Neuronal stem cell (in vitro differentiated cells): ENCODE measurements at regions not wholly inside any gene's neighbourhood (a gene's known extent, or its start where the extent isn't known, plus 50 kb on each side); places are given as distances from the start of the nearest gene placed in this dataset.
"Not testable (repeated sequence)": the region's sequence is repeated elsewhere in the genome, so short reads cannot be mapped to it uniquely, and the experiment has no call there.

Experiments used
- DNase-seq: peaks from one replicate; pipeline ENCODE4 v3.0.0-alpha.2; 2013; ENCODE audit warnings: low spot score
- H2AFZ ChIP-seq: one replicate; pipeline ENCODE4 v1.6.1; 2013; ENCODE audit warnings: mild to moderate bottlenecking, low read length, inconsistent platforms
- H2AK5ac ChIP-seq: 2 replicates; pipeline ENCODE4 v1.6.1; 2013; ENCODE audit warnings: low read depth, mild to moderate bottlenecking, inconsistent platforms, low read length, moderate library complexity, mixed read lengths
- H2BK120ac ChIP-seq: 2 replicates; pipeline ENCODE4 v1.6.1; 2013; ENCODE audit warnings: low read depth, mild to moderate bottlenecking, inconsistent platforms, low read length, moderate library complexity, mixed read lengths
- H2BK12ac ChIP-seq: one replicate; pipeline ENCODE4 v1.6.1; 2013; ENCODE audit warnings: low read length, inconsistent platforms
- H2BK15ac ChIP-seq: 2 replicates; pipeline ENCODE4 v1.6.1; 2013; ENCODE audit warnings: mild to moderate bottlenecking, low read length, inconsistent platforms, mixed read lengths
- H2BK5ac ChIP-seq: one replicate; pipeline ENCODE4 v1.6.1; 2013; ENCODE audit warnings: inconsistent platforms, mild to moderate bottlenecking, low read length, moderate library complexity
- H3K14ac ChIP-seq: one replicate; pipeline ENCODE4 v1.6.1; 2013; ENCODE audit warnings: low read length, inconsistent platforms
- H3K18ac ChIP-seq: 2 replicates; pipeline ENCODE4 v1.6.1; 2013; ENCODE audit warnings: low read length, inconsistent platforms
- H3K23ac ChIP-seq: 2 replicates; pipeline ENCODE4 v1.6.1; 2013; ENCODE audit warnings: low read depth, mild to moderate bottlenecking, mixed read lengths, low read length, inconsistent platforms; ENCODE audit not compliant: poor library complexity
- H3K27ac ChIP-seq: replicated peaks from 3 replicates; pipeline ENCODE4 v1.5.1; 2013; ENCODE audit warnings: low read length, inconsistent platforms
- H3K27me3 ChIP-seq, 3 experiments: 2 replicates each; pipeline ENCODE4 v1.6.1; 2013; ENCODE audit warnings: low read length in 3 of 3, mild to moderate bottlenecking in 2 of 3, inconsistent platforms in 1 of 3, low read depth in 1 of 3, mixed read lengths in 1 of 3, moderate library complexity in 1 of 3; ENCODE audit not compliant: control insufficient read depth in 3 of 3, insufficient read depth in 3 of 3
- H3K36me3 ChIP-seq, 2 donors: replicated peaks in 1 of 2; 2 replicates each; pipeline ENCODE4 v1.6.1; 2013; ENCODE audit warnings: low read length in 2 of 2; ENCODE audit not compliant: control insufficient read depth in 2 of 2, insufficient read depth in 2 of 2
- H3K4ac ChIP-seq: 2 replicates; pipeline ENCODE4 v1.6.1; 2013; ENCODE audit warnings: inconsistent platforms, mild to moderate bottlenecking, low read length, moderate library complexity
- H3K4me1 ChIP-seq, 2 donors: 1 replicate in 1 of 2; 2 replicates in 1 of 2; pipeline ENCODE4 v1.6.1; 2013; ENCODE audit warnings: low read length in 2 of 2, low read depth in 1 of 2; ENCODE audit not compliant: control insufficient read depth in 2 of 2, insufficient read depth in 1 of 2
- H3K4me2 ChIP-seq: one replicate; pipeline ENCODE4 v1.6.1; 2013; ENCODE audit warnings: mild to moderate bottlenecking, low read length, inconsistent platforms; ENCODE audit not compliant: insufficient read depth, poor library complexity, severe bottlenecking
- H3K4me3 ChIP-seq, 2 donors: 2 replicates each; pipeline ENCODE4 v1.5.1; 2013; ENCODE audit warnings: low read length in 2 of 2, mild to moderate bottlenecking in 2 of 2, inconsistent platforms in 1 of 2, moderate library complexity in 1 of 2
- H3K79me1 ChIP-seq: one replicate; pipeline ENCODE4 v1.6.1; 2013; ENCODE audit warnings: low read depth, mild to moderate bottlenecking, inconsistent platforms, low read length, moderate library complexity
- H3K9ac ChIP-seq: one replicate; pipeline ENCODE4 v1.6.1; 2013; ENCODE audit warnings: mild to moderate bottlenecking, low read depth, low read length, inconsistent platforms; ENCODE audit not compliant: poor library complexity
- H3K9me3 ChIP-seq, 2 donors: replicated peaks in 1 of 2; 2 replicates each; pipeline versions ENCODE3 to v1.6.1; 2013; ENCODE audit warnings: low read length in 2 of 2, mild to moderate bottlenecking in 2 of 2, inconsistent platforms in 1 of 2, low read depth in 1 of 2, mixed read lengths in 1 of 2, moderate library complexity in 1 of 2; ENCODE audit not compliant: control insufficient read depth in 2 of 2, insufficient read depth in 1 of 2
- H4K8ac ChIP-seq: one replicate; pipeline ENCODE4 v1.6.1; 2013; ENCODE audit warnings: low read depth, mild to moderate bottlenecking, inconsistent platforms, low read length, moderate library complexity
- H4K91ac ChIP-seq: one replicate; pipeline ENCODE4 v1.6.1; 2013; ENCODE audit warnings: low read length, low read depth, mild to moderate bottlenecking, inconsistent platforms; ENCODE audit not compliant: poor library complexity
- WGBS, 2 donors: extraction: QIAGEN DNeasy Blood & Tissue Kit; methylation state at CpG; one replicate each; pipeline ENCODE4 v1.1.7; 2013; ENCODE audit warnings: missing lambda C conversion rate in 2 of 2, mixed read lengths in 1 of 2; ENCODE audit not compliant: insufficient read length in 2 of 2, insufficient replicate concordance in 1 of 2; ENCODE audit errors: extremely low coverage in 2 of 2; 5-methylcytosine and 5-hydroxymethylcytosine counted together

DNA sequence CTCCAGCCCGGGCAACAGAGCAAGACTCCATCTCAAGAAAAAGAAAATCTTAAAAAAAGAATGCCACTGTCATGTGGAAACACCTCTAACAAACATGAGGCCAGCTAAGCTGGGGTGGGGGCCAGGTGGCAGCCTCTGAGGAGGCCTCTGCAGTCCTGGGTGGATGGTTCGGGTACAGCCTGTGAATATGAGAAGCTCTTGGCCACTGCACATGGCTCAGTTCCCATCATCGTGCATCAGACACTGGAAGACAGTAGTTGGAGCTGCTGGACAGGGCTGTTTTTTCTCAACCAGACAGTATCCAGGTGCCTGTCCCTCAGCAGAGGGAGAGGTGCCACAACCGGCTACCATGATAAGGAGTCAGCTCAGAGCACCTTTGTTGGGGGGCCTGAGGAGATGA is 67.9 kb upstream of the PLGLB2 start:
- not testable (repeated sequence) for H3K4ac ChIP-seq, H2AK5ac ChIP-seq, H3K4me2 ChIP-seq, H3K9ac ChIP-seq, H3K27ac ChIP-seq, DNase-seq, H3K4me3 ChIP-seq, H3K18ac ChIP-seq, H3K79me1 ChIP-seq, H3K36me3 ChIP-seq, H2BK12ac ChIP-seq, H4K8ac ChIP-seq, H2BK5ac ChIP-seq, H3K14ac ChIP-seq, H2AFZ ChIP-seq, H3K23ac ChIP-seq, H3K4me1 ChIP-seq, H2BK15ac ChIP-seq, H3K27me3 ChIP-seq, H4K91ac ChIP-seq, H2BK120ac ChIP-seq, H3K9me3 ChIP-seq
- WGBS, 2 donors, result no CpG with 5 or more reads among the region's 4 CpGs

DNA sequence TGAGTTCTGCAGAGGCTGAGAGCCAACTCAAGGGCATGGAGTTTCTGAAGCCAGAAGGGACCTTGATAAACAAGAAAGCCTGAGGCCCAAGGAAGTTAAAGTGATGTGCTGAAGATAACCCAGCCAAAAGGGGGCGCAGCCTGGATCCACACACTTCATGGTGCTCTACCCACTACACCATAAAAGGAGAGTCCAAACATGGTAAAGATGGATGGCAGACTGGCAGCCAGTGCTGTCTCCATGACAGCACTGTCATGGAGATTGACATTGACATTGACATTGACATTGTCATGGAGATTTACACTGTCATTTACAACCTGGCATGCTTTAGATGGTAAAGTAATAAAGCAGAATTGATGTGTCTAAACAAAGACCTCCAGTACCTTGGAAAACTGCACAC is 67.2 kb upstream of the PLGLB2 start:
- no CpG with 5 or more reads among the region's 1 CpG for WGBS, 2 donors
- not testable (repeated sequence) for H3K79me1 ChIP-seq, H2AFZ ChIP-seq, H2BK15ac ChIP-seq, H4K8ac ChIP-seq, H2AK5ac ChIP-seq, H3K27ac ChIP-seq, DNase-seq, H2BK120ac ChIP-seq, H3K4me1 ChIP-seq, H3K4me3 ChIP-seq, H3K23ac ChIP-seq, H3K4ac ChIP-seq, H3K36me3 ChIP-seq, H3K4me2 ChIP-seq, H4K91ac ChIP-seq, H2BK5ac ChIP-seq, H2BK12ac ChIP-seq, H3K18ac ChIP-seq, H3K27me3 ChIP-seq, H3K14ac ChIP-seq, H3K9ac ChIP-seq, H3K9me3 ChIP-seq

DNA sequence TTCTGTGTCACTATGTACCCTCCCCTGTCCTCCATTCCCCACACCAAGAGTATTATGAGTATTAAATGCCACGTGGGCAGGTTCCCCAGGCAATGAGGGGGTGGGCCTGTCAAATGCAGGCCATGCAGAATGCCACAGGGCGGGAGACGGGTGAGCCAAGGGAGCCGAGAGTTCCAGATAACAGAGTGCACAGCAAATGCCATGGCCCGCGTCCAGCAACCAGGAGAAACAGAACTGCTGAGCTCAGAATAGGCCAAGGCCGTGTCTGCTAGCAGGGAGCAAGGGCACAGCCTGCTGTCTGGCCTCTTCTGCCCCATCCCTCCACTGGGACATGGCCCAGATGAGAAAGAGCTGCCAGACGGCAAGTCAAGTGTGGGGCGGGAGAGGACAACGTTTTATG is 64.4 kb upstream of the PLGLB2 start:
- not testable (repeated sequence) for H3K27ac ChIP-seq, H3K27me3 ChIP-seq, H3K36me3 ChIP-seq, H3K14ac ChIP-seq, H3K23ac ChIP-seq, H2BK12ac ChIP-seq, H3K79me1 ChIP-seq, H3K9me3 ChIP-seq, H3K4me3 ChIP-seq, H3K4me2 ChIP-seq, H3K9ac ChIP-seq, H4K91ac ChIP-seq, H2AFZ ChIP-seq, H2AK5ac ChIP-seq, H3K18ac ChIP-seq, H4K8ac ChIP-seq, H3K4me1 ChIP-seq, H2BK15ac ChIP-seq, H2BK5ac ChIP-seq, DNase-seq, H2BK120ac ChIP-seq, H3K4ac ChIP-seq
- WGBS, 2 donors, result no CpG with 5 or more reads among the region's 10 CpGs

DNA sequence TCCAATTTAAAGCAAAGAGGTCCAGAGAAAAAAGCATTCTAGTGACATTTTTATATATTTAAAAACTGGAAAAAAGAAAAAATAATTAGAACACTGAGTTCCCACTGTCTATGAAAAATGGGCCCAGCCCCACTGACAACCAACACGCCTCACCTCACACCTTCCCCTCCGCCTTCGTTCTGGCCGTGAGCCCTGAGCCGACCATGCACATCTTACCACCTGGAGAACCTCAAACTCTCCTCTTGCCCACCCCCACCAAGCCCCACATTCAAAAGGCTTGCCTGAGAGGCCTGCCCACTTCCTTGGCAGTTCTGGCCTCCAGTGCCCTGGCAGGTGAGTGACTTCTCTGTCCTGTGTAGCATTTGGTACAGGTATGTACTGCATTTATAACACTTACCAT is 63.9 kb upstream of the PLGLB2 start:
- not testable (repeated sequence) for H3K4ac ChIP-seq, H3K27me3 ChIP-seq, H2BK12ac ChIP-seq, H3K4me2 ChIP-seq, H2BK15ac ChIP-seq, H3K27ac ChIP-seq, H4K8ac ChIP-seq, H2AFZ ChIP-seq, H3K23ac ChIP-seq, H3K14ac ChIP-seq, H2AK5ac ChIP-seq, H3K79me1 ChIP-seq, H3K36me3 ChIP-seq, H2BK5ac ChIP-seq, H4K91ac ChIP-seq, H3K9ac ChIP-seq, H3K4me3 ChIP-seq, H3K9me3 ChIP-seq, H3K18ac ChIP-seq, H2BK120ac ChIP-seq, DNase-seq, H3K4me1 ChIP-seq
- no CpG with 5 or more reads among the region's 5 CpGs for WGBS, 2 donors
